SK-N-SH (cell line): ENCODE measurements at regions not wholly inside any gene's neighbourhood (a gene's known extent, or its start where the extent isn't known, plus 50 kb on each side); places are given as distances from the start of the nearest gene placed in this dataset.

ENCODE experiments used
- CTCF ChIA-PET: fragments of 300-600, 350-600 bp; formaldehyde crosslinking; extraction: SDS; loops from one replicate; lab custom pipeline; 2021; lab: Yijun Ruan, JAX
- POLR2A ChIA-PET: fragments of 350-600 bp; sonication (Branson Sonifier 250); formaldehyde crosslinking; extraction: SDS; loops from one replicate; lab custom pipeline; 2020; ENCODE audit warnings: antibody characterized with exemption, inconsistent platforms; lab: Yijun Ruan, JAX
- DNase-seq: peaks from one replicate; pipeline ENCODE4 v3.0.0; 2012
- H2AFZ ChIP-seq: fragments of 200-600 bp; sonication (generic); 2 replicates; pipeline ENCODE4 v1.8.1; 2016; ENCODE audit warnings: antibody characterized with exemption, mild to moderate bottlenecking, low read depth
- H3F3A ChIP-seq: fragments of 200-600 bp; sonication (generic); replicated peaks from 2 replicates; pipeline ENCODE3; 2016; ENCODE audit warnings: antibody characterized with exemption, mild to moderate bottlenecking; ENCODE audit not compliant: insufficient read depth
- H3K27ac ChIP-seq, 2 experiments: fragments of 200-500 bp in 1 of 2; fragments of 200-600 bp in 1 of 2; sonication (Bioruptor generic) in 1 of 2; sonication (generic), shearing (Covaris generic) in 1 of 2; 2 replicates each; pipeline versions ENCODE4 v1.5.1 to v1.6.1; 2014 to 2016; ENCODE audit warnings: low read depth in 2 of 2, inconsistent platforms in 1 of 2, low read length in 1 of 2, mild to moderate bottlenecking in 1 of 2, mixed read lengths in 1 of 2
- H3K27me3 ChIP-seq: fragments of 200-600 bp; sonication (generic), shearing (Covaris generic); 2 replicates; pipeline ENCODE4 v1.6.1; 2016; ENCODE audit warnings: mixed run types; ENCODE audit not compliant: insufficient read depth
- H3K36me3 ChIP-seq, 2 experiments: fragments of 200-500 bp in 1 of 2; fragments of 200-600 bp in 1 of 2; sonication (Bioruptor generic) in 1 of 2; sonication (generic) in 1 of 2; replicated peaks in 1 of 2; 2 replicates each; pipeline versions ENCODE3 to v1.5.1; 2014 to 2016; ENCODE audit warnings: low read length in 1 of 2, mild to moderate bottlenecking in 1 of 2; ENCODE audit not compliant: insufficient read depth in 2 of 2, control insufficient read depth in 1 of 2
- H3K4me1 ChIP-seq, 2 experiments: fragments of 200-500 bp in 1 of 2; fragments of 200-600 bp in 1 of 2; sonication (Bioruptor generic) in 1 of 2; sonication (generic), shearing (Covaris generic) in 1 of 2; 2 replicates each; pipeline versions ENCODE4 v1.5.1 to v1.6.1; 2014 to 2016; ENCODE audit warnings: low read depth in 1 of 2, low read length in 1 of 2, mixed run types in 1 of 2; ENCODE audit not compliant: insufficient read depth in 2 of 2, control insufficient read depth in 1 of 2
- H3K4me2 ChIP-seq: fragments of 200-600 bp; sonication (generic), shearing (Covaris generic); 2 replicates; pipeline ENCODE4 v1.6.1; 2017; ENCODE audit warnings: mixed run types
- H3K4me3 ChIP-seq, 2 experiments: fragments of 200-500 bp in 1 of 2; fragments of 200-600 bp in 1 of 2; sonication (Bioruptor generic) in 1 of 2; sonication (generic), shearing (Covaris generic) in 1 of 2; 2 replicates each; pipeline versions ENCODE4 v1.5.1 to v1.8.1; 2014 to 2016; ENCODE audit warnings: low read depth in 2 of 2, inconsistent platforms in 1 of 2, low read length in 1 of 2, mild to moderate bottlenecking in 1 of 2, mixed read lengths in 1 of 2, moderate library complexity in 1 of 2
- H3K79me2 ChIP-seq: fragments of 200-600 bp; sonication (generic); 2 replicates; pipeline ENCODE4 v1.8.1; 2017; ENCODE audit warnings: mild to moderate bottlenecking; ENCODE audit not compliant: insufficient read depth
- H3K9ac ChIP-seq: fragments of 200-600 bp; sonication (generic); 2 replicates; pipeline ENCODE4 v1.6.1; 2017; ENCODE audit warnings: mixed run types
- H3K9me2 ChIP-seq: fragments of 200-600 bp; sonication (generic); 2 replicates; pipeline ENCODE4 v1.6.1; 2017; ENCODE audit warnings: mixed run types
- H3K9me3 ChIP-seq: fragments of 200-600 bp; sonication (generic); 2 replicates; pipeline ENCODE4 v1.6.1; 2017; ENCODE audit warnings: mixed run types, mild to moderate bottlenecking, moderate library complexity
- H4K20me1 ChIP-seq: fragments of 200-600 bp; sonication (generic); 2 replicates; pipeline ENCODE4 v1.6.1; 2017; ENCODE audit warnings: mild to moderate bottlenecking, mixed run types; ENCODE audit not compliant: insufficient read depth
- CHD2 ChIP-seq: fragments of 150-350 bp; IDR thresholded peaks from 2 replicates; pipeline ENCODE4 v1.6.1; 2018; ENCODE audit warnings: low read length; ENCODE audit not compliant: partially characterized antibody
- ELF1 ChIP-seq: IDR thresholded peaks from 2 replicates; pipeline ENCODE4 v1.4.0; 2012
- EP300 ChIP-seq, 2 experiments: IDR thresholded peaks; 2 replicates each; pipeline versions ENCODE4 v1.4.0 to v1.6.1; 2012; ENCODE audit warnings: borderline replicate concordance in 1 of 2, low read depth in 1 of 2, low read length in 1 of 2
- FOXM1 ChIP-seq: IDR thresholded peaks from 2 replicates; pipeline ENCODE4 v1.4.0; 2012; ENCODE audit warnings: low read depth, mild to moderate bottlenecking
- GABPA ChIP-seq: IDR thresholded peaks from 2 replicates; pipeline ENCODE4 v1.4.0; 2012; ENCODE audit warnings: low read depth, mild to moderate bottlenecking
- GATA2 ChIP-seq: sonication (generic); formaldehyde crosslinking; IDR thresholded peaks from 2 replicates; pipeline ENCODE4 v1.5.0; 2020; ENCODE audit warnings: mild to moderate bottlenecking, missing genetic modification reagents
- MAX ChIP-seq: IDR thresholded peaks from 2 replicates; pipeline ENCODE4 v1.4.0; 2012; ENCODE audit warnings: low read depth
- MXI1 ChIP-seq: IDR thresholded peaks from 2 replicates; pipeline ENCODE4 v1.6.1; 2012; ENCODE audit warnings: mild to moderate bottlenecking, low read depth, low read length, improper control_type of control experiment
- NRF1 ChIP-seq: IDR thresholded peaks from 2 replicates; pipeline ENCODE4 v1.6.1; 2012; ENCODE audit warnings: low read depth, mild to moderate bottlenecking, low read length
- PBX3 ChIP-seq: IDR thresholded peaks from 2 replicates; pipeline ENCODE4; 2012
- RAD21 ChIP-seq: IDR thresholded peaks from 2 replicates; pipeline ENCODE4 v1.6.1; 2012; ENCODE audit warnings: mild to moderate bottlenecking, low read length
- RXRA ChIP-seq: IDR thresholded peaks from 2 replicates; pipeline ENCODE4 v1.4.0; 2012; ENCODE audit warnings: low read depth, mild to moderate bottlenecking, borderline replicate concordance
- SMC3 ChIP-seq: IDR thresholded peaks from 2 replicates; pipeline ENCODE4 v1.6.1; 2012; ENCODE audit warnings: low read depth, low read length, improper control_type of control experiment
- TCF12 ChIP-seq: IDR thresholded peaks from 2 replicates; pipeline ENCODE4 v1.4.0; 2012
- TEAD4 ChIP-seq: IDR thresholded peaks from 2 replicates; pipeline ENCODE4 v1.4.0; 2012; ENCODE audit warnings: mild to moderate bottlenecking, borderline replicate concordance; ENCODE audit not compliant: insufficient read depth
- USF2 ChIP-seq: fragments of 150-350 bp; IDR thresholded peaks from 2 replicates; pipeline ENCODE4 v1.6.1; 2017; ENCODE audit warnings: antibody characterized with exemption, low read length, low read depth, borderline replicate concordance
- YY1 ChIP-seq: IDR thresholded peaks from 2 replicates; pipeline ENCODE4 v1.4.0; 2012; ENCODE audit warnings: low read depth, mild to moderate bottlenecking
- WGBS: methylation state at CpG from one replicate; pipeline ENCODE4 v1.1.6; 2017; ENCODE audit warnings: low lambda C conversion rate; 5-methylcytosine and 5-hydroxymethylcytosine counted together

DNA sequence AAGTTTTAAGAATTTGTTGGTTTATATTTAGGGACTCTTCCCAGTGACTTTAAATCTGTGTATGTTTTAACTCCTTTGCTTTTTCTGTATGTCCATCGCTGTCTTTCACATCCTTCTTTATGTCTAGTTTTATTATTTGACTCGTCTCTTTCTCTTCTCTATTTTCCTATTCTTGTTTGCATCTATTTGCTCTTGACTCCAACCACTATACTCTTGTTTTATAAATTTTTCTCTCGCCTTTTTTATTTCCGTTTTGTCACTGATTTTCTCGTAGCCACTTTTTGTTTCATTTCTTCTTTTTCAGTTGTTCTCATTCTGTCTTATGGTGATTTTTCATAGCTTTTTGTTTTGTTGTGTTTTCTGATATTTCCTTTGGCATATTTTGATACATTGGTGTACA is 170.5 kb upstream of the NETO1 start:
- Histone ChIP-seq H3K36me3 (no peaks in the 10 kb centered on the region), H3K27ac (no peak overlapping the region), H3K4me2 (no peak overlapping the region), H3K27me3 (0 out of 2 replicates have a peak, but pooled peaks cover 7% of the 10 kb centered on the region), H3K9ac (no peak overlapping the region), H3K9me3 (no peaks in the 10 kb centered on the region), H3K9me2 (no peaks in the 10 kb centered on the region), H3F3A (no peaks in the 10 kb centered on the region), H2AFZ (no peak overlapping the region), H3K4me1 (no peaks in the 10 kb centered on the region), H4K20me1 (no peaks in the 10 kb centered on the region), H3K79me2 (no peaks in the 10 kb centered on the region), H3K4me3 (no peak overlapping the region)
- ChIA-PET POLR2A (no interaction called here), CTCF (no interaction called here)
- 8% methylated on average over 5 of the region's 5 CpGs for WGBS
- TF ChIP-seq GABPA (no peak), TEAD4 (no peak), FOXM1 (no peak), EP300 (IDR thresholded peaks at IDR 0.05; ENCODE audit: borderline replicate concordance in 1 of 2, low read depth in 1 of 2, low read length in 1 of 2) (no peak), RAD21 (no peak), RXRA (no peak), USF2 (no peak), YY1 (no peak), PBX3 (no peak), MXI1 (no peak), ELF1 (no peak), CHD2 (no peak)
- no peak for DNase-seq

- POLR2A ChIA-PET: no interaction called here
- WGBS: 1% methylated on average over 4 of the region's 4 CpGs
- H4K20me1 ChIP-seq: no peaks in the 10 kb centered on the region
Measured at GRCh38 chr18:73023975-73024374, 156.2 kb upstream of the NETO1 start.

More at GRCh38 chr18:73023975-73024374, 156.2 kb upstream of the NETO1 start:
- Histone ChIP-seq H3K9me3 (no peaks in the 10 kb centered on the region), H2AFZ (no peak overlapping the region), H3K27me3 (no peaks in the 10 kb centered on the region), H3K9me2 (no peaks in the 10 kb centered on the region), H3K4me1 (no peaks in the 10 kb centered on the region), H3F3A (no peaks in the 10 kb centered on the region), H3K9ac (no peak overlapping the region), H3K4me2 (no peak overlapping the region), H3K36me3 (no peaks in the 10 kb centered on the region), H3K79me2 (no peaks in the 10 kb centered on the region), H3K4me3 (no peak overlapping the region), H3K27ac (no peak overlapping the region)
- DNase-seq: no peak
- CTCF ChIA-PET: no interaction called here
- TF ChIP-seq PBX3 (no peak), EP300 (IDR thresholded peaks at IDR 0.05; ENCODE audit: borderline replicate concordance in 1 of 2, low read depth in 1 of 2, low read length in 1 of 2) (no peak), TCF12 (no peak), ELF1 (no peak), GABPA (no peak), SMC3 (no peak), MAX (no peak), GATA2 (CRISPR knock-in tag) (no peak), NRF1 (no peak)
